Esophagus muscularis mucosa (tissue), 3 donors: ENCODE measurements at regions not wholly inside any gene's neighbourhood (a gene's known extent, or its start where the extent isn't known, plus 50 kb on each side); places are given as distances from the start of the nearest gene placed in this dataset.

Experiments
- CTCF ChIP-seq, 3 experiments: fragments of 200-600 bp in 2 of 3; fragments of 450-650 bp in 1 of 3; sonication (generic) in 2 of 3; IDR thresholded peaks; one replicate each; pipeline ENCODE4 v1.5.1; 2017 to 2019; ENCODE audit warnings: antibody characterized with exemption in 3 of 3, mild to moderate bottlenecking in 2 of 3, moderate library complexity in 1 of 3
- POLR2A ChIP-seq: fragments of 450-650 bp; IDR thresholded peaks from one replicate; pipeline ENCODE4 v1.6.1; 2017; ENCODE audit warnings: antibody characterized with exemption, moderate library complexity, mild to moderate bottlenecking, low read depth

DNA sequence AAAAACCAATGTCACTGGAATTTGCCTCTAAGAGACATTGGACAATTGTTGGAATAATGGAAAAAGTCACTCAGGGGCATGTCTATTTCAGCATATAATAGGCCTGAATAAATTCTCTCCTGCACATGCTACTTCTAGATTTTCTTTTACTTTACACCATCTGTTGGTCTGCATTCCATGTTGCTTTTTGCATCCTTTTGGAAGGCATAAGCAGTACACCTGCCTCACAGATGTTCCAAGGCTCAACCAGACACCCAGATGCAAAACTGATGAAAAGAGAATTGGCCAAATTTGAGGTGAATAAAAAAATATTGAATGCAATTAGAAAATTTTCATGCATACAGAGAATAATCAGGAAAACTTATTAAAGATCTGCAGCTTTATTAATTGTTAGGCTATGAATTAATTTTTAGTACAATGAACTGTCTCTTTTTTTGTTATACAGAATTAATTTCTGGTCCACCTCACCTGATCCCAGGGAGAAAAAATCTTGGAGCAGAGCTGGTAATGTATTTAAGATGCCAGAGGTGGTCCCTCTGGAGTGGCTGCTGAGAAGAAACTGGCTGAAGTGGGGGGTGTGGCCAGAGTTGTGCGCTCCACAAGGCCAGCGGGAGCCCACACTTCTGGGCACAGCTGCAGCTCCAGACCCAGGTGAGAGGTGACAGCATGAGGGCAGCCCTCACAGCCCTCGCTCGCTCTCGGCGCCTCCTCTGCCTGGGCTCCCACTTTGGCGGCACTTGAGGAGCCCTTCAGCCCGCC, 778.6 kb downstream of the CDH11 start:
- TF ChIP-seq CTCF (IDR thresholded peaks at IDR 0.05) (no peak), POLR2A (no peak)
